HG03457 (cell line): ENCODE measurements at regions not wholly inside any gene's neighbourhood (a gene's known extent, or its start where the extent isn't known, plus 50 kb on each side); places are given as distances from the start of the nearest gene placed in this dataset.

Experiments used
- ATAC-seq: cut with Tn5 transposase; IDR thresholded peaks from one replicate; pipeline ENCODE4 v1.9.1; 2021; ENCODE audit warnings: moderate number of reproducible peaks; ENCODE audit not compliant: unreplicated experiment

DNA sequence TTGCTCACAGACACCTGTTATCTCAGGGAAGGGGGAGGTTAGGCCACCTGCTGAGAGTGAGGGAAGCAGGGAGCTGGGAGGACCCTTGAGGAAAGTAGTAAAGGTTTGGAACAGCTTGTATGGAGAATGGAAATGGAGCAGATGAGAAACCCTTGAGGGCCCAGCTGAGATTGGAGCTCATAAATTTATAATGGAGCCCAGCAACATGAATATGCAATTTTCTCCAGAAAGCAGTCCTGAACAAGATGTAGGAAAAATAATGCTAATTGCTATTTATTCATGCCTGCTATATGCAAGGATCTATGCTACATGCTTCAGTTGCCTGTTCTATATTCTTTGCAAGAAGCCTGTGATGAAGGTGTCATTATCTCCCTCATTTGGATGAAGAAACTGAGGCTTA is 67.5 kb upstream of the LEF1 start:
- no peak for ATAC-seq

DNA sequence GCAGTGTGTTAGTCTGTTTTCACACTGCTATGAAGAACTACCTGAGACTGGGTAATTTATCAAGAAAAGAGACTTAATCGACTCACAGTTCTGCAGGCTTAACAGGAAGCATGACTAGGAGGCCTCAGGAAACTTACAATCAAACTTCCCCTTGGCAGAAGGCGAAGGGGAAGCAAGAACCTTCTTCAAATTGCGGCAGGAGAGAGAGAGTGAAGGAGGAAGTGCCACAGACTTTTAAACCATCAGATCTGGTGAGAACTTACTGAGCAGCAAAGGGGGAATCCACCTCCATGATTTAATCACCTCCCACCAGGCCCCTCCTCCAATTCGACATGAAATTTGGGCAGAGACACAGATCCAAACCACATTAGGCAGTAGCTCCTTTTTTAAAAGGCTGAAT is 59.2 kb upstream of the LEF1 start:
- ATAC-seq, result no peak

DNA sequence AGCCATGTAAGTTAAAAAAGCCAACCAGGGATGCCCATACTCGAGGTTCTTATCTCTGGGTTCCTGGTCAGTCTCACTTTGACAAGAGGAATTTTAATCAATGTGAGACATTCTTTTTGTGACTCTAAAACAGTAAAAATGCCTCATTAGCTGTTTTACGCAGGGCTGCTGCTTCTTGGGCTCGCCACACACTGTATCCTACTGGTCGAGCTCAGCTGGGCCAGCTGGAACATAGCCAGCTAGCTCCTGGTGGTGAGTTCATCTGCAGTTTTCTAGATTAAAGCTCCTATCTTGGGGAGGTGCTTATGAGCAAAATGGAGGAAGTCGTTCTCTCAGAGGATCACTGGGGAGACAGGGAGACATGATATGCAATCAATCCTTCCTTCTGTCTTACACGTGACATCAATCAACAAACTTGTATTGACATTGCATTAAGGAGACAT is 55.9 kb upstream of the LEF1 start:
- ATAC-seq, result no peak

DNA sequence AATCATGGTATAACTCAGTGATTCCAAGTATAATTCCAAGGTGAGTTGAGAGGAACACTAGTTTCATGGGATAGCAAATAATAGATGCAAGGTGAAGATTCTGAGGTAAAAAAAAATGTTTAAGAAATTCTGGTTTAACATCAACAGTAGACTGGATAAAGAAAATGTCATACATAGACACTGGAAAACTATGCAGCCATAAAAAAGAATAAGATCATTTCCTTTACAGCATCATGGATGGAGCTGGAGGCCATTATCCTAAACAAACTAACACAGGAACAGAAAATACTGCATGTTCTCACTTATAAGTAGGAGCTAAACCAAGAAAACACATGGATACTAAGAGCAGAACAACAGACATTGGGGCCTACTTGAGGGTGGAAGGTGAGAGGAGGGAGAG is 54.6 kb upstream of the LEF1 start:
- ATAC-seq, result no peak

DNA sequence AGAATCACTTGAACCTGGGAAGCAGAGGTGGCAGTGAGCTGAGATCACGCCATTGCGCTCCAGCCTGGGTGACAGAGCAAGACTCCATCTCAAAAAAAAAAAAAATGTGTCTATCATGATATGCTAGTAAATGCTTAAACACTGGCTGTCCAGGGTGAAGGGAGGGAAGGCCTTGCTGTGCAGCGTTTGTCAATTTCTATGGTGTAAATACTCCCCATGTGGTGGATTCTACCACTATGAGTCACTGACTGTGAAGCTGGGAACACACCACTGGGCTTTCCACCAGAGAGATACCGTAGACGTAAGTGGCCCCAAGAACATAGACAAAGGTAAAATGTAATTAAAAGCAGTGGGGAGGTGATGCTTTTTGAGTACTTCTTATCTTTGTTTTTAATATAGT is 51.3 kb upstream of the LEF1 start:
- no peak for ATAC-seq
